ENCODE measurements at regions not wholly inside any gene's neighbourhood (a gene's known extent, or its start where the extent isn't known, plus 50 kb on each side); places are given as distances from the start of the nearest gene placed in this dataset.
A peak's percentile ranks its signal among the peaks of the same experiment; 100 is the strongest.

DNA sequence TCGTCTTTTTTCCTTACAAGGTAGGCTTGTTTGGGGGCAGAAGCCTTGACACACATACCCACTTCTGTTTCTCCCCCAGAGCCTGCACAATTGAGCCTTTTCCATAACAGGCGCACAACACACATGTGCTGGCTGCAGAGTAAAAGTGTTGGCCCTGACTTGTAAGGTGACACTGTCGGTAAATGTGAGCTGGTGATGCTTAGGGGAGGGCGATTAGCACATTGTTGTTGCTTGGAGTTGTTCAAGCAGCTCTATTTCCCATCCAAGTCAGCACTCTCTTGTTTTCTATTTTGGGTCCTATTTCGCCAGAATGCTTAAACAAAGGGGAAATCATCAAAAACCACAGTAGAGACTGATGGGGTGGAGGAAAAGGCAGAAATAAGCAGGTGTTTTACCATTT is 51.9 kb upstream of the PTPRJ start:
- no peak overlapping the region for H3K4me3 Mint-ChIP-seq
- CTCF ChIA-PET: interaction anchor here (0.9 to 1.6 kb wide), 2 partner anchors 9 to 181 kb away, joined by 3 to 7 read pairs; no protein-coding TSS in a partner anchor
- ATAC-seq: peak; percentile 61

DNA sequence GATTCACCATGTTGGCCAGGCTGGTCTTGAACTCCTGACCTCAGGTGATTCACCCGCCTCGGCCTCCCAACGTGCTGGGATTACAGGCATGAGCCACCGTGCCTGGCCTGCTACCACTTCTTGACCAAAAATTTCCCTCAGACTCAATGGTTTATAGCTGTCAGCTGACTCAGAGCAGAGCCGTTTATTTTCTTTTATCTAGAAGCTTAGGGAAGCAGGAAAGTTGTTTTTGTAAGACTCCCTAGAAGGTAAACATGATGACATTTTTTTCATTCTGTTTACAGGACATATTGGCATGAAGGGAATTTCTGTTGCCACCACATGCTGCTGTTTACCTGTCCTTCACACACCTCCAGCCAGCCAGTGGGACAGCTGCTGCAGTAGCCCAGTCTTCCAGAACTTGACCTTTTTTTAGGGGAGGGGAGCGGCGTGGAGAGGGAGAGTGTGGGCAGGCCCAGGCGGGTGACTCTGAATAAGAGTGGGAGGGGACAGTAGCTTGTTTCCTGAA is 56.1 kb upstream of the PTPRJ start:
- H3K27ac Mint-ChIP-seq: no peak overlapping the region
- ChIA-PET POLR2A (no interaction called here), CTCF (no interaction called here)
- H3K36me3 Mint-ChIP-seq: no peaks in the 10 kb centered on the region
- DNase-seq (ENCODE audit: low spot score): no peak
- no peak for ATAC-seq
- no peak overlapping the region for H3K4me3 Mint-ChIP-seq
- H3K27me3 Mint-ChIP-seq (ENCODE audit: low read depth): no peaks in the 10 kb centered on the region
- H3K4me1 Mint-ChIP-seq: peaks cover 6% of the 10 kb centered on the region
- H3K9me3 Mint-ChIP-seq: no peaks in the 10 kb centered on the region
- no peak for TF ChIP-seq ZNF416 (CRISPR knock-in tag; IDR thresholded peaks at IDR 0.05)
- TF ChIP-seq ZNF317 (CRISPR knock-in tag; IDR thresholded peaks at IDR 0.05; ENCODE audit: borderline replicate concordance, low read depth): no peak
- TF ChIP-seq RORB (CRISPR knock-in tag; IDR thresholded peaks at IDR 0.05): no peak
- no peak for TF ChIP-seq ELF4 (CRISPR knock-in tag; IDR thresholded peaks at IDR 0.05; ENCODE audit: low read depth)
- TF ChIP-seq, protein P1, sequence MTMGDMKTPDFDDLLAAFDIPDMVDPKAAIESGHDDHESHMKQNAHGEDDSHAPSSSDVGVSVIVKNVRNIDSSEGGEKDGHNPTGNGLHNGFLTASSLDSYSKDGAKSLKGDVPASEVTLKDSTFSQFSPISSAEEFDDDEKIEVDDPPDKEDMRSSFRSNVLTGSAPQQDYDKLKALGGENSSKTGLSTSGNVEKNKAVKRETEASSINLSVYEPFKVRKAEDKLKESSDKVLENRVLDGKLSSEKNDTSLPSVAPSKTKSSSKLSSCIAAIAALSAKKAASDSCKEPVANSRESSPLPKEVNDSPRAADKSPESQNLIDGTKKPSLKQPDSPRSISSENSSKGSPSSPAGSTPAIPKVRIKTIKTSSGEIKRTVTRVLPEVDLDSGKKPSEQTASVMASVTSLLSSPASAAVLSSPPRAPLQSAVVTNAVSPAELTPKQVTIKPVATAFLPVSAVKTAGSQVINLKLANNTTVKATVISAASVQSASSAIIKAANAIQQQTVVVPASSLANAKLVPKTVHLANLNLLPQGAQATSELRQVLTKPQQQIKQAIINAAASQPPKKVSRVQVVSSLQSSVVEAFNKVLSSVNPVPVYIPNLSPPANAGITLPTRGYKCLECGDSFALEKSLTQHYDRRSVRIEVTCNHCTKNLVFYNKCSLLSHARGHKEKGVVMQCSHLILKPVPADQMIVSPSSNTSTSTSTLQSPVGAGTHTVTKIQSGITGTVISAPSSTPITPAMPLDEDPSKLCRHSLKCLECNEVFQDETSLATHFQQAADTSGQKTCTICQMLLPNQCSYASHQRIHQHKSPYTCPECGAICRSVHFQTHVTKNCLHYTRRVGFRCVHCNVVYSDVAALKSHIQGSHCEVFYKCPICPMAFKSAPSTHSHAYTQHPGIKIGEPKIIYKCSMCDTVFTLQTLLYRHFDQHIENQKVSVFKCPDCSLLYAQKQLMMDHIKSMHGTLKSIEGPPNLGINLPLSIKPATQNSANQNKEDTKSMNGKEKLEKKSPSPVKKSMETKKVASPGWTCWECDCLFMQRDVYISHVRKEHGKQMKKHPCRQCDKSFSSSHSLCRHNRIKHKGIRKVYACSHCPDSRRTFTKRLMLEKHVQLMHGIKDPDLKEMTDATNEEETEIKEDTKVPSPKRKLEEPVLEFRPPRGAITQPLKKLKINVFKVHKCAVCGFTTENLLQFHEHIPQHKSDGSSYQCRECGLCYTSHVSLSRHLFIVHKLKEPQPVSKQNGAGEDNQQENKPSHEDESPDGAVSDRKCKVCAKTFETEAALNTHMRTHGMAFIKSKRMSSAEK (CRISPR knock-in tag; IDR thresholded peaks at IDR 0.05; ENCODE audit: borderline replicate concordance): no peak
- TF ChIP-seq, protein P2, sequence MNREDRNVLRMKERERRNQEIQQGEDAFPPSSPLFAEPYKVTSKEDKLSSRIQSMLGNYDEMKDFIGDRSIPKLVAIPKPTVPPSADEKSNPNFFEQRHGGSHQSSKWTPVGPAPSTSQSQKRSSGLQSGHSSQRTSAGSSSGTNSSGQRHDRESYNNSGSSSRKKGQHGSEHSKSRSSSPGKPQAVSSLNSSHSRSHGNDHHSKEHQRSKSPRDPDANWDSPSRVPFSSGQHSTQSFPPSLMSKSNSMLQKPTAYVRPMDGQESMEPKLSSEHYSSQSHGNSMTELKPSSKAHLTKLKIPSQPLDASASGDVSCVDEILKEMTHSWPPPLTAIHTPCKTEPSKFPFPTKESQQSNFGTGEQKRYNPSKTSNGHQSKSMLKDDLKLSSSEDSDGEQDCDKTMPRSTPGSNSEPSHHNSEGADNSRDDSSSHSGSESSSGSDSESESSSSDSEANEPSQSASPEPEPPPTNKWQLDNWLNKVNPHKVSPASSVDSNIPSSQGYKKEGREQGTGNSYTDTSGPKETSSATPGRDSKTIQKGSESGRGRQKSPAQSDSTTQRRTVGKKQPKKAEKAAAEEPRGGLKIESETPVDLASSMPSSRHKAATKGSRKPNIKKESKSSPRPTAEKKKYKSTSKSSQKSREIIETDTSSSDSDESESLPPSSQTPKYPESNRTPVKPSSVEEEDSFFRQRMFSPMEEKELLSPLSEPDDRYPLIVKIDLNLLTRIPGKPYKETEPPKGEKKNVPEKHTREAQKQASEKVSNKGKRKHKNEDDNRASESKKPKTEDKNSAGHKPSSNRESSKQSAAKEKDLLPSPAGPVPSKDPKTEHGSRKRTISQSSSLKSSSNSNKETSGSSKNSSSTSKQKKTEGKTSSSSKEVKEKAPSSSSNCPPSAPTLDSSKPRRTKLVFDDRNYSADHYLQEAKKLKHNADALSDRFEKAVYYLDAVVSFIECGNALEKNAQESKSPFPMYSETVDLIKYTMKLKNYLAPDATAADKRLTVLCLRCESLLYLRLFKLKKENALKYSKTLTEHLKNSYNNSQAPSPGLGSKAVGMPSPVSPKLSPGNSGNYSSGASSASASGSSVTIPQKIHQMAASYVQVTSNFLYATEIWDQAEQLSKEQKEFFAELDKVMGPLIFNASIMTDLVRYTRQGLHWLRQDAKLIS (CRISPR knock-in tag; IDR thresholded peaks at IDR 0.05; ENCODE audit: borderline replicate concordance): no peak
- TF ChIP-seq, protein P3, sequence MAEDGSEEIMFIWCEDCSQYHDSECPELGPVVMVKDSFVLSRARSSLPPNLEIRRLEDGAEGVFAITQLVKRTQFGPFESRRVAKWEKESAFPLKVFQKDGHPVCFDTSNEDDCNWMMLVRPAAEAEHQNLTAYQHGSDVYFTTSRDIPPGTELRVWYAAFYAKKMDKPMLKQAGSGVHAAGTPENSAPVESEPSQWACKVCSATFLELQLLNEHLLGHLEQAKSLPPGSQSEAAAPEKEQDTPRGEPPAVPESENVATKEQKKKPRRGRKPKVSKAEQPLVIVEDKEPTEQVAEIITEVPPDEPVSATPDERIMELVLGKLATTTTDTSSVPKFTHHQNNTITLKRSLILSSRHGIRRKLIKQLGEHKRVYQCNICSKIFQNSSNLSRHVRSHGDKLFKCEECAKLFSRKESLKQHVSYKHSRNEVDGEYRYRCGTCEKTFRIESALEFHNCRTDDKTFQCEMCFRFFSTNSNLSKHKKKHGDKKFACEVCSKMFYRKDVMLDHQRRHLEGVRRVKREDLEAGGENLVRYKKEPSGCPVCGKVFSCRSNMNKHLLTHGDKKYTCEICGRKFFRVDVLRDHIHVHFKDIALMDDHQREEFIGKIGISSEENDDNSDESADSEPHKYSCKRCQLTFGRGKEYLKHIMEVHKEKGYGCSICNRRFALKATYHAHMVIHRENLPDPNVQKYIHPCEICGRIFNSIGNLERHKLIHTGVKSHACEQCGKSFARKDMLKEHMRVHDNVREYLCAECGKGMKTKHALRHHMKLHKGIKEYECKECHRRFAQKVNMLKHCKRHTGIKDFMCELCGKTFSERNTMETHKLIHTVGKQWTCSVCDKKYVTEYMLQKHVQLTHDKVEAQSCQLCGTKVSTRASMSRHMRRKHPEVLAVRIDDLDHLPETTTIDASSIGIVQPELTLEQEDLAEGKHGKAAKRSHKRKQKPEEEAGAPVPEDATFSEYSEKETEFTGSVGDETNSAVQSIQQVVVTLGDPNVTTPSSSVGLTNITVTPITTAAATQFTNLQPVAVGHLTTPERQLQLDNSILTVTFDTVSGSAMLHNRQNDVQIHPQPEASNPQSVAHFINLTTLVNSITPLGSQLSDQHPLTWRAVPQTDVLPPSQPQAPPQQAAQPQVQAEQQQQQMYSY (CRISPR knock-in tag; IDR thresholded peaks at IDR 0.05): no peak
- TF ChIP-seq, protein P4, sequence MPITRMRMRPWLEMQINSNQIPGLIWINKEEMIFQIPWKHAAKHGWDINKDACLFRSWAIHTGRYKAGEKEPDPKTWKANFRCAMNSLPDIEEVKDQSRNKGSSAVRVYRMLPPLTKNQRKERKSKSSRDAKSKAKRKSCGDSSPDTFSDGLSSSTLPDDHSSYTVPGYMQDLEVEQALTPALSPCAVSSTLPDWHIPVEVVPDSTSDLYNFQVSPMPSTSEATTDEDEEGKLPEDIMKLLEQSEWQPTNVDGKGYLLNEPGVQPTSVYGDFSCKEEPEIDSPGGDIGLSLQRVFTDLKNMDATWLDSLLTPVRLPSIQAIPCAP (CRISPR knock-in tag; IDR thresholded peaks at IDR 0.05): no peak
- TF ChIP-seq HMGA2 (CRISPR knock-in tag; IDR thresholded peaks at IDR 0.05): no peak
- no peak for TF ChIP-seq IRF2 (CRISPR knock-in tag; IDR thresholded peaks at IDR 0.05; ENCODE audit: borderline replicate concordance, low read depth)
- TF ChIP-seq, protein P5, sequence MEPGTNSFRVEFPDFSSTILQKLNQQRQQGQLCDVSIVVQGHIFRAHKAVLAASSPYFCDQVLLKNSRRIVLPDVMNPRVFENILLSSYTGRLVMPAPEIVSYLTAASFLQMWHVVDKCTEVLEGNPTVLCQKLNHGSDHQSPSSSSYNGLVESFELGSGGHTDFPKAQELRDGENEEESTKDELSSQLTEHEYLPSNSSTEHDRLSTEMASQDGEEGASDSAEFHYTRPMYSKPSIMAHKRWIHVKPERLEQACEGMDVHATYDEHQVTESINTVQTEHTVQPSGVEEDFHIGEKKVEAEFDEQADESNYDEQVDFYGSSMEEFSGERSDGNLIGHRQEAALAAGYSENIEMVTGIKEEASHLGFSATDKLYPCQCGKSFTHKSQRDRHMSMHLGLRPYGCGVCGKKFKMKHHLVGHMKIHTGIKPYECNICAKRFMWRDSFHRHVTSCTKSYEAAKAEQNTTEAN (CRISPR knock-in tag; IDR thresholded peaks at IDR 0.05): no peak
- TF ChIP-seq ZNF219 (CRISPR knock-in tag; IDR thresholded peaks at IDR 0.05; ENCODE audit: borderline replicate concordance): no peak
- TF ChIP-seq ATF1 (CRISPR knock-in tag; IDR thresholded peaks at IDR 0.05): no peak
- TF ChIP-seq, protein P6, sequence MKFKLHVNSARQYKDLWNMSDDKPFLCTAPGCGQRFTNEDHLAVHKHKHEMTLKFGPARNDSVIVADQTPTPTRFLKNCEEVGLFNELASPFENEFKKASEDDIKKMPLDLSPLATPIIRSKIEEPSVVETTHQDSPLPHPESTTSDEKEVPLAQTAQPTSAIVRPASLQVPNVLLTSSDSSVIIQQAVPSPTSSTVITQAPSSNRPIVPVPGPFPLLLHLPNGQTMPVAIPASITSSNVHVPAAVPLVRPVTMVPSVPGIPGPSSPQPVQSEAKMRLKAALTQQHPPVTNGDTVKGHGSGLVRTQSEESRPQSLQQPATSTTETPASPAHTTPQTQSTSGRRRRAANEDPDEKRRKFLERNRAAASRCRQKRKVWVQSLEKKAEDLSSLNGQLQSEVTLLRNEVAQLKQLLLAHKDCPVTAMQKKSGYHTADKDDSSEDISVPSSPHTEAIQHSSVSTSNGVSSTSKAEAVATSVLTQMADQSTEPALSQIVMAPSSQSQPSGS (CRISPR knock-in tag; IDR thresholded peaks at IDR 0.05; ENCODE audit: borderline replicate concordance, low read depth): no peak
- no peak for TF ChIP-seq CREB1 (CRISPR knock-in tag; IDR thresholded peaks at IDR 0.05)

More for the DNA sequence above, 51.9 kb upstream of the PTPRJ start:
- Mint-ChIP-seq H3K36me3 (no peaks in the 10 kb centered on the region), H3K27ac (0 out of 2 replicates have a peak overlapping the region, but pooled peaks have one; percentile 10), H3K27me3 (ENCODE audit: low read depth) (no peaks in the 10 kb centered on the region), H3K4me1 (peaks cover 6% of the 10 kb centered on the region), H3K9me3 (no peaks in the 10 kb centered on the region)
- TF ChIP-seq OVOL2 (CRISPR knock-in tag; IDR thresholded peaks at IDR 0.05; ENCODE audit: borderline replicate concordance): no peak
- no peak for DNase-seq (ENCODE audit: low spot score)
- POLR2A ChIA-PET: no interaction called here
